Common myeloid progenitor, CD34-positive (primary cell): ENCODE measurements at regions not wholly inside any gene's neighbourhood (a gene's known extent, or its start where the extent isn't known, plus 50 kb on each side); places are given as distances from the start of the nearest gene placed in this dataset.
"Not testable (repeated sequence)": the region's sequence is repeated elsewhere in the genome, so short reads cannot be mapped to it uniquely, and the experiment has no call there.

Experiments
- CTCF ChIA-PET: fragments of 350-600 bp; sonication (Branson Sonifier 250); formaldehyde crosslinking; loops from one replicate; lab custom pipeline; 2021; ENCODE audit warnings: antibody characterized with exemption; lab: Charles Lee
- POLR2A ChIA-PET: fragments of 350-600 bp; sonication (Branson Sonifier 250); formaldehyde crosslinking; loops from one replicate; lab custom pipeline; 2021; ENCODE audit warnings: antibody characterized with exemption; lab: Charles Lee
- DNase-seq, 3 donors: peaks; one replicate each; pipeline versions ENCODE4 v3.0.0 to v3.0.0-alpha.2; 2013
- H3K27ac ChIP-seq, 2 experiments: 1 replicate in 1 of 2; 2 replicates in 1 of 2; pipeline ENCODE4 v1.7.0; 2013; ENCODE audit warnings: inconsistent platforms in 2 of 2, low read length in 2 of 2, mild to moderate bottlenecking in 2 of 2, low read depth in 1 of 2, moderate library complexity in 1 of 2; ENCODE audit not compliant: severe bottlenecking in 2 of 2, insufficient read depth in 1 of 2, poor library complexity in 1 of 2
- H3K27me3 ChIP-seq, 5 experiments: replicated peaks in 2 of 5; 1 replicate in 3 of 5; 2 replicates in 2 of 5; pipeline versions ENCODE4 v1.6.1 to v1.7.0; 2013; ENCODE audit warnings: low read length in 4 of 5, mild to moderate bottlenecking in 2 of 5, moderate library complexity in 2 of 5, inconsistent platforms in 1 of 5; ENCODE audit not compliant: insufficient read depth in 5 of 5, control insufficient read depth in 4 of 5
- H3K36me3 ChIP-seq, 4 experiments: 1 replicate in 2 of 4; 2 replicates in 2 of 4; pipeline versions ENCODE4 v1.6.1 to v1.7.0; 2013; ENCODE audit warnings: low read length in 3 of 4, control low read depth in 1 of 4, mild to moderate bottlenecking in 1 of 4; ENCODE audit not compliant: control insufficient read depth in 4 of 4, insufficient read depth in 4 of 4
- H3K4me1 ChIP-seq, 4 experiments: 1 replicate in 3 of 4; 2 replicates in 1 of 4; pipeline versions ENCODE4 v1.6.1 to v1.7.1; 2013; ENCODE audit warnings: low read length in 3 of 4, mild to moderate bottlenecking in 3 of 4, control low read depth in 1 of 4, inconsistent platforms in 1 of 4, moderate library complexity in 1 of 4; ENCODE audit not compliant: control insufficient read depth in 4 of 4, insufficient read depth in 4 of 4; ENCODE audit errors: control extremely low read depth in 1 of 4
- H3K4me3 ChIP-seq, 7 experiments: 1 replicate in 4 of 7; 2 replicates in 3 of 7; pipeline versions ENCODE4 v1.5.1 to v1.7.0; 2013; ENCODE audit warnings: mild to moderate bottlenecking in 7 of 7, low read length in 6 of 7, moderate library complexity in 6 of 7, inconsistent platforms in 2 of 7, low read depth in 2 of 7, control low read depth in 1 of 7; ENCODE audit not compliant: insufficient read depth in 4 of 7, control insufficient read depth in 1 of 7; ENCODE audit errors: extremely low read depth in 1 of 7
- H3K9me3 ChIP-seq, 5 experiments: 1 replicate in 4 of 5; 2 replicates in 1 of 5; pipeline versions ENCODE4 v1.6.1 to v1.7.1; 2013; ENCODE audit warnings: low read length in 4 of 5, mild to moderate bottlenecking in 2 of 5, inconsistent platforms in 1 of 5, low read depth in 1 of 5, moderate library complexity in 1 of 5; ENCODE audit not compliant: control insufficient read depth in 4 of 5, insufficient read depth in 2 of 5; ENCODE audit errors: control extremely low read depth in 1 of 5
- WGBS: methylation state at CpG from one replicate; pipeline ENCODE4 v1.1.5; 2013; ENCODE audit not compliant: insufficient coverage; 5-methylcytosine and 5-hydroxymethylcytosine counted together

DNA sequence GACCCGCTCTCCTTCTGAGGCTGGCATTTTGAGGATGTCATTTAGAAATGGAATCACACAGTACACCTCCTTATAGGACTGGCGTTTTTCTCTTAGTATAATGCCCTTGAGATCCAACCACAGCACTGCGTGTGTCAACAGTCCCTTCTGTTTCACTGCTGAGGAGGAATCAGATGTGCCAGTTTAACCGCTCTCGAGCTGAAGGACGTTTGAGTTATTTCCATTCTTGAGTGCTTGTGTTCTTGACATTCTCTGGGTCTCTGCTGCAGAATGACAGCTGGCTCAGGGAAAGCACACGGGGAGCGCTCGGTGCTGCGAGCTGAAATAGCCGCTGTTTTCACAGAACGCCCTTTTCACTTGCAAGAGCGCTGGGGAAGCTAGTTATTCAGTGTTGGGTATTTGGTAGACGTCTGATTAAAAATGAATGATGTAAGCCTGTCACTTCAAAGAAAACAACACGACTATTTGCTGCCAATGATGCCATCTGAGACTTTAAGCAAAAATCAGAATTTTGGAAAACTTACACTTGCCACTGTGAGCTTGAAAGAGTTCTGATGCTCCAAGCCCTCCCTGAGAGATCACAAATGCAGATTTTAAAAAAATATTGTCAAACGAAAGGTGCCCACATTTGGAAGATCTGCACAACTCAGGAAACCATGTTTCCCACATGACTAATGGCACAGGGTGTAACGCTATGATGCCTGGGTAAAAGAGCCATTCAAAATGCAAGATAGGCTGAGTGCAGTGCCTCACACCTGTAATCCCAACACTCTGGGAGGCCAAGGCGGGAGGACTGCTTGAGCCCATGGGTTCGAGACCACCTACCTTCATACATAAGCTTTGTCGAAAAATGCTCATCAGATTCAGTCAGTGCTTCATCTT, 5358.4 kb upstream of the TPTE start:
- no CpG with 5 or more reads among the region's 20 CpGs for WGBS
- CTCF ChIA-PET, H3K4me1 ChIP-seq, H3K27ac ChIP-seq, DNase-seq, H3K36me3 ChIP-seq, POLR2A ChIA-PET, H3K27me3 ChIP-seq, H3K9me3 ChIP-seq, H3K4me3 ChIP-seq: not testable (repeated sequence)

DNA sequence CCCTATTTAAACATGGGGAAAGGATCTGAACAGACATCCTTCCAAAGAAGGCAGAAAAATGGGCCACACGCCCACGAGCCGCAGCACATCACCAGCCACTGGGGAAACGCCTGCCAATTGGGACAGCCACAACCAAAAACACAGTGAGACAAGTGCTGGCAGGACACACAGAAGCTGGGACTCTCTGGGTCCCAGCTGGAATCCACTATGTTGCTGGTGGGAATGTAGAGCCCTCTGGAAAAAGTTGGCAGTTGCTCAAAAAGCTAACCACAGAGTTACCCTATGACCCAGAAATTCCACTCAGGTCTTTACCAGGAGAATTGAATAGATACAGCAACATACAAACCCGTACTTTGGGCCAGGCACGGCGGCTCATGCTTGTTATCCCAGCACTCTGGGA, 5355.6 kb upstream of the TPTE start:
- POLR2A ChIA-PET, H3K4me1 ChIP-seq, H3K4me3 ChIP-seq, H3K27ac ChIP-seq, DNase-seq, H3K9me3 ChIP-seq, H3K36me3 ChIP-seq, CTCF ChIA-PET, H3K27me3 ChIP-seq: not testable (repeated sequence)
- no CpG with 5 or more reads among the region's 7 CpGs for WGBS
